B cell (primary cell): ENCODE measurements at regions not wholly inside any gene's neighbourhood (a gene's known extent, or its start where the extent isn't known, plus 50 kb on each side); places are given as distances from the start of the nearest gene placed in this dataset.

Experiments
- CTCF ChIP-seq: fragments of 200-600 bp; IDR thresholded peaks from one replicate; pipeline ENCODE4 v1.8.0; 2022; ENCODE audit warnings: antibody characterized with exemption, mild to moderate bottlenecking
- EZH2 ChIP-seq: IDR thresholded peaks from 2 replicates; pipeline ENCODE4 v1.6.1; 2012; ENCODE audit warnings: borderline replicate concordance, low read depth, mild to moderate bottlenecking, moderate library complexity, low read length; ENCODE audit not compliant: insufficient read depth, poor library complexity, severe bottlenecking

- no peak for TF ChIP-seq CTCF
- TF ChIP-seq EZH2 = no peak
Observed at GRCh38 chr12:89064151-89064550, 288.1 kb downstream of the DUSP6 start.
